ENCODE measurements at regions not wholly inside any gene's neighbourhood (a gene's known extent, or its start where the extent isn't known, plus 50 kb on each side); places are given as distances from the start of the nearest gene placed in this dataset.

GRCh38 chr3:31300456-31301443, 232.0 kb upstream of the STT3B start:
- no peak for TF ChIP-seq CTCF (IDR thresholded peaks at IDR 0.05; ENCODE audit: low read length)
- TF ChIP-seq EZH2 (IDR thresholded peaks at IDR 0.05; ENCODE audit: borderline replicate concordance, low read length) = no peak
